HG03139 (cell line): ENCODE measurements at regions not wholly inside any gene's neighbourhood (a gene's known extent, or its start where the extent isn't known, plus 50 kb on each side); places are given as distances from the start of the nearest gene placed in this dataset.

Experiments used
- ATAC-seq: cut with Tn5 transposase; IDR thresholded peaks from one replicate; pipeline ENCODE4 v1.9.1; 2021; ENCODE audit not compliant: unreplicated experiment

DNA sequence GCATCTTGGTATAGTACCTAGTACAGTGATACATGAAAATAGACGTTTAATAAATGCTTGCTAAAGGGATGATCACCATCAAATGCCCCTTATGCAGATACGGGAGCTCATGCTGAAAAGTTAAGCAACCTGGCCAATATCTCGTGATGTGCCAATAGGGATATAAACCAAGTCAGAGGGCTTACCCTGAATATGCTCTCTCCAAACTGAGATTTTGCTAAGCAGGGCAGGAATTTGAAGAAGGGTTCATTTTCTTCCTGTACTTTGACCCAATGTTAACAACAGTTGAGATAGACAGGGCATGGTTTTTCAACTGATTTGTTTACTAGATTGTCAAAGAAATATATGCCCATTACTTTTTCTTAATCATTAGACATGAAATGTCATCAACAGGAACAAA is 219.3 kb upstream of the PREP start:
- no peak for ATAC-seq

DNA sequence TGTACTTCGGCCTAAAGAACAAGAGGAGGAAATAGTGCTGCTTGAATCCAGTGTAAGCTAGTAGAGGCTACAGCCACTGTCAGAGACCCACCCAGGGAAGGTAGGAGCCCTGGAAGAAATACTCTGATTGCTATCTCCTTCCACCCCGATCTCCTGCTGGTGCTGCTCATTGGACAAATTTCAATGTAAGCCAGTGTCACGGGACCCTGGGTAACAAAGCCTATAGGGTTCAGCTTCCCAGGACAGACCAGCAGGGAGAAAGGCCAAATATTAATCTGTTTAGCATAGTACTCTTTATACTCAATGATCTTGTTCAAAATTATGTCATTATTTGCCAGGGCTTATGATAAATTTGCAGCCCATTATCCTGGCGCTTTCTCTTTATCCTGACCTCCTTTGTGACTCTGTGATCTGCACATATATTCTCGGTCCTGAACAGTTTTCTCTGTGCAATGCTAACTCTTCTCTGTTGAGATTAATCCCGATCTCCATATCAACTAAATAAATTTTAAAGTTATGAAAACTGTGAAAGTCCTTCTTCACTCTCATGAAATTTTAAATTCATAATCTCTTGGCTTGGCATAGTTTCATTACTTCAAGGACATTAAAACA is 218.8 kb upstream of the PREP start:
- no peak for ATAC-seq

DNA sequence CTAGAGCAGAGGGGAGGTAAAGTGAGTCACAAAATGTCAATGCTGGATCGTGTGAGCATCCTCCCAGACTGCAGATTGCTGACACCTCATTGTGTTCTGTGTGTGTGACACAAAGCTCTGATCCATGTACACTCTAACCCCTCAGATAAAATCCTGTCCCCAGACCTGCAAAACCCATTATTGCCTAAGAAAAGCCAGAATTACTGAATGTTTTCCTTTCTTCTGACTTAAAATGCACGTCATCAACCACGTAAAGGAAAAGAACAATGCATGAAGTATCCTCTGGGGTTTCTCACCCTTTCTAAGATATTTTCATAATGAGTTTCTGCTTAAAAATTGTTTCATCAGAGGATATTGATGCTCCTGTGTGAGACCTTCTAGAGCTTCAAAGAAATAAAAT is 218.0 kb upstream of the PREP start:
- ATAC-seq, result no peak

DNA sequence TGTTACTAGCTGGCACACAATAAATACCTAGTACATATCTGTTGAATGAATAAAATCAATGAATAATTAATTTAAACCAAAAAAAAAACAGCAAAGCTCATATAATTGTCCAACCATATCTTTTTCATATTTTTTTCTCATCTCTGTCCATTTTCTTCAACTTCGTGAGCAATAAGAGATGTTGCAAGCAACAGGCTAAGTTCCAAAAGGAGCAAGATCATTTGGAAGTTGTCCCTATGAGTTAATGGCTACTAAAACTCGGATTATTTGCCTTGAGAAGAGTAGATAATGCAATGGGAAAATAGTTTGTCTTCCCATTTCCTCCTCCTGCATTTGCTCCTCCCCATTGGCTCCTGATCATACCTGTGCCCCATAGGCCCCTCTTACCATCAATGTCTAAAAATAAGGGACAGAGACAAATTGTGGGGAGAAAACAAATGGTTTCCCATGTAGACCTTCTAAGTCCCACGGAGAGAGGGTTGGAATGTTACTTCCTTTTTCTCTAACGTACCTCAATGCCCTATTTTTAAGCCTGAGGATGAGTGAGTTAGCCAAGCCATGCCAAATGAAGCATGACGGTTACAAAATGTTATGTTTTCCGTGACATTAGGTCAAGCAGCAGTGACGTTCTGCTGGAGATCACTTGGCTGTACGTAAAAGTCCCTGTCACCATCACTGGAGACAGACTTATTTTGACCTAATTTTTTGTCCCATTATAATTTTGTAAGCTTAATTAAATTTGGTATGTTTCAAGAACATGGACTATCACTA is 217.3 kb upstream of the PREP start:
- ATAC-seq, result no peak

DNA sequence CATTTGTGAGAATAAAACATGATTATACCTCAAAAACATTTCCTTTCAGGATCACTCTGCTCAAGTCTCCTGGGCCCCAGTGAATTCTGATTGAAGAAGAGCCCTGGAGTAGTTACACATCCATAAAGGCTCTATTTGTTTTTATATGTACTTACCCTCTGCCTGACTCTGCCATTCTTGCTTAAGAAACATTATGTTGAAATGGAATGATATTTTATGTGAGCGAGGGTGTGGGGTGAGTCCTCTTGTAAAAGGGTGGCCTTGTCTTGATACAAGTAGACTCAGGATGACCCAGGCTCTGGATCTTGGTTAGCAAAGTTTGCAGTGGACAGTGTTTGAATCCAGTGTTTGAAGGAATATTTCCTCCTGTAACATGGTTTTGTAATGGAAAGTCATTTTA is 215.4 kb upstream of the PREP start:
- no peak for ATAC-seq

DNA sequence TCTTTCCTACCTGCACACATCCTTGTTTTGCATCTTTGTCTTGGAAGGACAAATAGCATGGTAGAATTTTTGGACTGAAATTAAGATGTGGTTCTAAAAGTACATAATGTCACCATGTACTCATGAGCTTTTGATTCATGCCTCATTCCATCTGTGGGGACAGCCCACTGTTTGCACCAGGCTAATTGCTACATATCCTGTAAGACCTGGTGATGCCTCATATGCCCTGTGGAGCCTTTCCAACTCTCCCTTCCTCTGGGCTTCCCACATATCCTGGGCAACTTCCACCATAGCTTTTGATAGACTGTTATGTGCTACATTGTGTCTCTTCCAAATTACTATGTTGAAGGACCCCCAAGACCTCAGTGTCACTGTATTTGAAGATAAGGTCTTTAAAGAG is 213.6 kb upstream of the PREP start:
- no peak for ATAC-seq

DNA sequence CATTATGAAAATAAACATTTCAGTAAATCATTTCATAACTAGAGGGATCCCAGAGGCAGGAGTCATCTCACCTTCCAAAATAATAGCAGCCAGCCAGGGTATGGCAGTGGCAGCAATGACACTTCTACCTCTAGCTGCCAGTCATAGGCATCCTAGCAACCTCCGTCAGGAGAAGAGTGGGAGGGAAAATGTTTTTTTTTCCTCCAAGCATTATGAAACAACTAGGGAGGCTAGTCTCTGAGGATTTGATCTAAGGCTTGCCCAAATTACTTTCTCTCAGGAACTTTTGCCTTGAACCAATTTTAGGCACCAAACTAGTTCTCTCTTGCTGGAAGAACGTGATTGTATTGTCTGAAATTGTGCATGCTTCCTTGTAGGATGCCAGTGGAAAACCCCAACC is 208.7 kb upstream of the PREP start:
- ATAC-seq, result no peak

GRCh38 chr6:105609375-105609991 is 206.6 kb upstream of the PREP start:
- no peak for ATAC-seq

DNA sequence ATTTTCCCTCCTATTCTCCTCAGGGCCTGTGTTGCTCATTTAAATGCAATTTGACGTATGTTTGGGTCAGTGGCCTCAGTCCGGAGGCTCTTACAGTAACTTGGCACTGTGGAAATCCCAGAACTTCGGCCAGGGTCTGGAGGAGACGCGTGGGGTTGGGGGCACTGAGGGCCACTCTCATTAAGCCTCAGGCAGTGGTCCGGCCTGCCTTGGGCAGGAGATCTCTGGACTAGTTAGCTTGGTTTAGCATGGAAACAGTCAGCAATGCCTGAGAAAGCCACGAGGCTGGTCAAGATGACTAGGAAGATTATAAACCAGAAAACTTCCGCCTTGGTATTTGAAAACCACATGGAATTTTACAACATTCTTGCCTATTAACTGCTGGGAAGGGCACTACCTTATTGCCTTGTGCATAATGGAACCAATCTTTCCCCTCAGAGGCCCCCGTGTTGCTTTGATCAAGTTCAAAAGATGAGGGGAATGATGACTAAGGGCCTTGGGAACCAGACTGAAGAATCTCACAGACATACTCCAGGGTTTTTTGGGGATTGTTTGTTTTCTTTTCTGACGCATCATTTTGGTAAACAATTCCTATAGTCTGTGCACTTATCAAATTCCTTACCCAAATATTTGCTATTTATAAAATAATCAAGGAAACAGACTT is 206.0 kb upstream of the PREP start:
- ATAC-seq, result no peak

GRCh38 chr6:105607636-105608621 is 205.0 kb upstream of the PREP start:
- ATAC-seq, result no peak

- no peak for ATAC-seq
Measured at GRCh38 chr6:105606831-105607463, 204.1 kb upstream of the PREP start.

DNA sequence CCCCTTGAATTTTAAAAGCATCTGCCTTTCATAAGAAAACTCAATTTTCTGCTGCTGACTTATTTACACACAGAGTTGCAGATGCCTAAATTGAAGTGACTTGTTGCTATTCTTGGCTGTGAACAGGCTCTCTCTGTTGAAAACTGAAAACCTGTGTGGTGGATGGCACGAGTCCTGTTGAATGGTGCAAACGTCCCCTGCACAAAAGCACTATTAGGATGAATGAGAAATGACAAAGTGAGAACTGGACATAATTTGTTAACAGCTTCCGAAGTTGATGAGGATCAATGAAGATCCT is 201.7 kb upstream of the PREP start:
- ATAC-seq, result no peak

- no peak for ATAC-seq
Measured at GRCh38 chr6:105603788-105604586, 201.1 kb upstream of the PREP start.

GRCh38 chr6:105601541-105602236 is 198.8 kb upstream of the PREP start:
- ATAC-seq, result peak; percentile 82

- no peak for ATAC-seq
Measured at GRCh38 chr6:105600336-105601260, 197.7 kb upstream of the PREP start.

GRCh38 chr6:105598264-105598663 is 195.4 kb upstream of the PREP start:
- ATAC-seq, result no peak

GRCh38 chr6:105596284-105596755 is 193.4 kb upstream of the PREP start:
- no peak for ATAC-seq

GRCh38 chr6:105595829-105596228 is 192.9 kb upstream of the PREP start:
- ATAC-seq, result no peak
